ENCODE measurements at regions not wholly inside any gene's neighbourhood (a gene's known extent, or its start where the extent isn't known, plus 50 kb on each side); places are given as distances from the start of the nearest gene placed in this dataset.

GRCh38 chr7:51899611-51900010 is 583.0 kb upstream of the COBL start:
- Histone ChIP-seq H3K36me3 (no peaks in the 10 kb centered on the region), H3K27me3 (no peaks in the 10 kb centered on the region), H3K4me1 (no peaks in the 10 kb centered on the region), H3K9me3 (no peaks in the 10 kb centered on the region), H3K4me3 (ENCODE audit: low read depth, low read length) (no peak overlapping the region)
- no peak for TF ChIP-seq CTCF (IDR thresholded peaks at IDR 0.05; ENCODE audit: low read depth, low read length)
- DNase-seq, result no peak

- H3K36me3 ChIP-seq, result no peaks in the 10 kb centered on the region
- no peak overlapping the region for H3K4me3 ChIP-seq (ENCODE audit: low read depth, low read length)
- no peak for DNase-seq
- TF ChIP-seq CTCF (IDR thresholded peaks at IDR 0.05; ENCODE audit: low read depth, low read length), result no peak
- H3K4me1 ChIP-seq, result no peaks in the 10 kb centered on the region
- H3K27me3 ChIP-seq, result 0 out of 2 replicates have a peak, but pooled peaks cover 5% of the 10 kb centered on the region
- no peaks in the 10 kb centered on the region for H3K9me3 ChIP-seq
Measured at GRCh38 chr7:51882412-51882811, 565.8 kb upstream of the COBL start.

GRCh38 chr7:51881309-51881708 is 564.7 kb upstream of the COBL start:
- Histone ChIP-seq H3K27me3 (0 out of 2 replicates have a peak, but pooled peaks cover 5% of the 10 kb centered on the region), H3K4me3 (ENCODE audit: low read depth, low read length) (no peak overlapping the region), H3K9me3 (no peaks in the 10 kb centered on the region), H3K36me3 (no peaks in the 10 kb centered on the region), H3K4me1 (no peaks in the 10 kb centered on the region)
- no peak for TF ChIP-seq CTCF (IDR thresholded peaks at IDR 0.05; ENCODE audit: low read depth, low read length)
- DNase-seq, result no peak

- no peak for TF ChIP-seq CTCF (IDR thresholded peaks at IDR 0.05; ENCODE audit: low read depth, low read length)
- H3K36me3 ChIP-seq, result no peaks in the 10 kb centered on the region
- H3K4me1 ChIP-seq, result no peaks in the 10 kb centered on the region
- no peaks in the 10 kb centered on the region for H3K9me3 ChIP-seq
- DNase-seq, result no peak
- H3K27me3 ChIP-seq, result no peaks in the 10 kb centered on the region
- H3K4me3 ChIP-seq (ENCODE audit: low read depth, low read length), result no peak overlapping the region
Measured at GRCh38 chr7:51878865-51879264, 562.3 kb upstream of the COBL start.

GRCh38 chr7:51869452-51869851 is 552.8 kb upstream of the COBL start:
- DNase-seq, result no peak
- H3K4me1 ChIP-seq, result no peaks in the 10 kb centered on the region
- no peaks in the 10 kb centered on the region for H3K27me3 ChIP-seq
- no peaks in the 10 kb centered on the region for H3K9me3 ChIP-seq
- H3K4me3 ChIP-seq (ENCODE audit: low read depth, low read length), result no peak overlapping the region
- no peak for TF ChIP-seq CTCF (IDR thresholded peaks at IDR 0.05; ENCODE audit: low read depth, low read length)
- H3K36me3 ChIP-seq, result no peaks in the 10 kb centered on the region

- Histone ChIP-seq H3K36me3 (no peaks in the 10 kb centered on the region), H3K27me3 (no peaks in the 10 kb centered on the region), H3K9me3 (no peaks in the 10 kb centered on the region), H3K4me3 (ENCODE audit: low read depth, low read length) (no peak overlapping the region), H3K4me1 (no peaks in the 10 kb centered on the region)
- TF ChIP-seq CTCF (IDR thresholded peaks at IDR 0.05; ENCODE audit: low read depth, low read length), result no peak
- DNase-seq, result no peak
Measured at GRCh38 chr7:51867117-51867516, 550.5 kb upstream of the COBL start.

Data from BE2C (cell line).